K562 (cell line): ENCODE measurements at regions not wholly inside any gene's neighbourhood (a gene's known extent, or its start where the extent isn't known, plus 50 kb on each side); places are given as distances from the start of the nearest gene placed in this dataset.
A peak's percentile ranks its signal among the peaks of the same experiment; 100 is the strongest.

Experiments used
- ATAC-seq: fragments of 200-7000 bp; cut with Tn5 transposase; 3 replicates; pipeline ENCODE4 v1.9.1; 2020; ENCODE audit warnings: moderate library complexity
- BruUV-seq: library from RNA; stranded (reverse); fragments of 400-500 nt; replicated peaks from 2 replicates; lab custom pipeline; 2021; lab: Mats Ljungman, UMichigan
- CTCF ChIA-PET: fragments of 300-600 bp; formaldehyde crosslinking; extraction: SDS; loops from one replicate; lab custom pipeline; 2021; ENCODE audit warnings: low intra/inter-chr PET ratio; lab: Yijun Ruan, JAX
- POLR2A ChIA-PET: fragments of 300-600, 350-650 bp; sonication (Branson Sonifier 250); formaldehyde crosslinking; extraction: SDS; loops from one replicate; lab custom pipeline; 2021; ENCODE audit warnings: antibody characterized with exemption, inconsistent platforms; lab: Yijun Ruan, JAX
- DNase-seq, 4 experiments: peaks; one replicate each; pipeline versions ENCODE4 v3.0.0 to v3.0.0-alpha.2; 2011 to 2018; ENCODE audit warnings: low spot score in 3 of 4, mixed read lengths in 3 of 4; ENCODE audit errors: extremely low read depth in 1 of 4
- FAIRE-seq: peaks from 2 replicates; lab custom pipeline; 2011; peaks lifted over from hg19 to GRCh38; lab: Jason Lieb, UNC
- H2AFZ ChIP-seq: 2 replicates; pipeline ENCODE4 v1.6.0; 2011; ENCODE audit warnings: low read depth, low read length, control low read depth, inconsistent platforms
- H3K27ac ChIP-seq: fragments of 200-600 bp; 3 replicates; pipeline ENCODE4 v1.8.0; 2011; ENCODE audit warnings: low read depth, mild to moderate bottlenecking, control low read depth, inconsistent platforms, low read length, moderate library complexity, mixed read lengths; ENCODE audit errors: extremely low read depth
- H3K27me3 ChIP-seq, 2 experiments: fragments of 300-600 bp in 1 of 2; 2 replicates in 1 of 2; 3 replicates in 1 of 2; pipeline versions ENCODE4 v1.6.0 to v1.8.0; 2011; ENCODE audit warnings: inconsistent platforms in 2 of 2, low read length in 2 of 2, mild to moderate bottlenecking in 1 of 2, mixed read lengths in 1 of 2, moderate library complexity in 1 of 2; ENCODE audit not compliant: control insufficient read depth in 2 of 2, insufficient read depth in 2 of 2
- H3K36me3 ChIP-seq: fragments of 300-600 bp; 3 replicates; pipeline ENCODE4 v1.8.0; 2011; ENCODE audit warnings: mild to moderate bottlenecking, low read length, inconsistent platforms; ENCODE audit not compliant: control insufficient read depth, insufficient read depth
- H3K4me1 ChIP-seq, 2 experiments: fragments of 200-600 bp in 1 of 2; replicated peaks in 1 of 2; 2 replicates in 1 of 2; 3 replicates in 1 of 2; pipeline versions ENCODE4 v1.5.1 to v1.8.0; 2011; ENCODE audit warnings: inconsistent platforms in 2 of 2, low read length in 2 of 2, mild to moderate bottlenecking in 1 of 2, mixed read lengths in 1 of 2, moderate library complexity in 1 of 2; ENCODE audit not compliant: control insufficient read depth in 2 of 2, insufficient read depth in 2 of 2
- H3K4me2 ChIP-seq: 2 replicates; pipeline ENCODE4 v1.6.1; 2011; ENCODE audit warnings: low read length, control low read depth, inconsistent platforms, mixed read lengths; ENCODE audit not compliant: insufficient read depth
- H3K4me3 ChIP-seq: fragments of 200-600 bp; sonication (generic), shearing (Covaris generic); 2 replicates; pipeline ENCODE4 v1.5.1; 2016; ENCODE audit warnings: control low read depth, inconsistent platforms
- H3K79me2 ChIP-seq: fragments of 200-600 bp; 3 replicates; pipeline ENCODE4 v1.8.0; 2011; ENCODE audit warnings: low read length, inconsistent platforms; ENCODE audit not compliant: control insufficient read depth, insufficient read depth
- H3K9ac ChIP-seq, 2 experiments: 2 replicates each; pipeline versions ENCODE4 v1.6.0 to v1.6.1; 2011; ENCODE audit warnings: low read depth in 2 of 2, low read length in 2 of 2, control low read depth in 1 of 2, inconsistent platforms in 1 of 2, mild to moderate bottlenecking in 1 of 2, mixed read lengths in 1 of 2; ENCODE audit not compliant: insufficient read depth in 1 of 2
- H3K9me1 ChIP-seq: one replicate; pipeline ENCODE4 v1.6.0; 2011; ENCODE audit warnings: inconsistent platforms, mild to moderate bottlenecking, low read length, moderate library complexity; ENCODE audit not compliant: control insufficient read depth, insufficient read depth
- H3K9me3 ChIP-seq: replicated peaks from 2 replicates; pipeline ENCODE4 v1.5.1; 2011; ENCODE audit warnings: low read depth, low read length, inconsistent platforms; ENCODE audit not compliant: control insufficient read depth, insufficient read depth
- H4K20me1 ChIP-seq: replicated peaks from 2 replicates; pipeline ENCODE4 v1.6.1; 2011; ENCODE audit warnings: low read length, inconsistent platforms, mixed read lengths; ENCODE audit not compliant: control insufficient read depth, insufficient read depth
- CBFA2T2 ChIP-seq: fragments of 450-650 bp; conservative IDR thresholded peaks from 2 replicates; pipeline ENCODE4 v1.6.1; 2017; ENCODE audit warnings: mild to moderate bottlenecking
- EGR1 ChIP-seq: fragments of 450-650 bp; conservative IDR thresholded peaks from 2 replicates; pipeline ENCODE4 v1.6.1; 2017; ENCODE audit warnings: mild to moderate bottlenecking
- ETV6 ChIP-seq, 3 experiments: fragments of 150-350 bp in 1 of 3; sonication (generic) in 1 of 3; formaldehyde crosslinking in 1 of 3; IDR thresholded peaks; 2 replicates each; pipeline versions ENCODE4 v1.6.1 to v1.8.0; 2014 to 2022; ENCODE audit warnings: borderline replicate concordance in 2 of 3, low read depth in 2 of 3, antibody characterized with exemption in 1 of 3, low read length in 1 of 3, mild to moderate bottlenecking in 1 of 3, missing genetic modification reagents in 1 of 3
- FOXP1 ChIP-seq: sonication (generic); formaldehyde crosslinking; IDR thresholded peaks from 2 replicates; pipeline ENCODE4 v1.8.0; 2022; ENCODE audit warnings: mild to moderate bottlenecking, missing genetic modification reagents
- GATAD2A ChIP-seq: fragments of 450-650 bp; IDR thresholded peaks from 2 replicates; pipeline ENCODE4 v1.6.1; 2017
- HDAC2 ChIP-seq: fragments of 450-650 bp; IDR thresholded peaks from 2 replicates; pipeline ENCODE4 v1.6.1; 2016; ENCODE audit warnings: mild to moderate bottlenecking
- KLF10 ChIP-seq: fragments of 250-450 bp; sonication (Bioruptor Pico); IDR thresholded peaks from 2 replicates; pipeline ENCODE4 v1.6.1; 2021; ENCODE audit warnings: matching md5 sums
- NFATC3 ChIP-seq: fragments of 450-650 bp; IDR thresholded peaks from 2 replicates; pipeline ENCODE4 v1.6.1; 2017; ENCODE audit warnings: mild to moderate bottlenecking
- PTBP1 ChIP-seq: fragments of 200-400 bp; formaldehyde crosslinking; IDR thresholded peaks from 2 replicates; pipeline ENCODE4 v1.6.1; 2017; ENCODE audit warnings: low read depth, low read length
- TFE3 ChIP-seq: fragments of 450-650 bp; formaldehyde crosslinking; IDR thresholded peaks from 2 replicates; pipeline ENCODE4 v1.4.0; 2020; ENCODE audit warnings: mild to moderate bottlenecking, mixed read lengths
- ZNF445 ChIP-seq: fragments of 250-450 bp; sonication (Bioruptor Pico); IDR thresholded peaks from 2 replicates; pipeline ENCODE4 v1.4.0; 2020; ENCODE audit warnings: low read depth, mild to moderate bottlenecking, moderate library complexity
- ZSCAN32 ChIP-seq: fragments of 450-650 bp; formaldehyde crosslinking; IDR thresholded peaks from 2 replicates; pipeline ENCODE4 v1.4.0; 2020; ENCODE audit warnings: mild to moderate bottlenecking, moderate library complexity
- WGBS: fragments of 100-300 bp; shearing (Covaris generic); methylation state at CpG from one replicate; pipeline ENCODE4 v1.1.6; 2016; ENCODE audit warnings: low coverage, mixed read lengths; ENCODE audit not compliant: insufficient coverage; ENCODE audit errors: missing lambda C conversion rate; 5-methylcytosine and 5-hydroxymethylcytosine counted together
- in situ Hi-C: fragments of 300-500 bp; cut with MboI; formaldehyde crosslinking; loops from 4 replicates; pipeline ENCODE4 v1.15.0; 2018; ENCODE audit warnings: inconsistent platforms, mixed read lengths
- intact Hi-C: fragments of 100-400 bp; cut with micrococcal nuclease; formaldehyde crosslinking; loops from 2 replicates; pipeline ENCODE4 v1.14.2; 2022
- TF ChIP-seq, protein P1 (sequence below): fragments of 250-450 bp; sonication (Bioruptor Pico); IDR thresholded peaks from 2 replicates; pipeline ENCODE4 v1.8.0; 2022; ENCODE audit warnings: inconsistent platforms
- TF ChIP-seq, protein P2 (sequence below): sonication (generic); formaldehyde crosslinking; IDR thresholded peaks from 2 replicates; pipeline ENCODE4 v1.8.0; 2022; ENCODE audit warnings: mild to moderate bottlenecking, missing genetic modification reagents

GRCh38 chr1:67558449-67559193 lies 126.4 kb upstream of the GADD45A start (continued):
- TF ChIP-seq TFE3 (CRISPR knock-in tag) (no peak), PTBP1 (0 out of 2 replicates have a peak, but pooled peaks have one; percentile 58), FOXP1 (CRISPR knock-in tag) (no peak), CBFA2T2 (peak; percentile 16; the same call in 1 of the 2 replicates)
- TF ChIP-seq, protein P1, sequence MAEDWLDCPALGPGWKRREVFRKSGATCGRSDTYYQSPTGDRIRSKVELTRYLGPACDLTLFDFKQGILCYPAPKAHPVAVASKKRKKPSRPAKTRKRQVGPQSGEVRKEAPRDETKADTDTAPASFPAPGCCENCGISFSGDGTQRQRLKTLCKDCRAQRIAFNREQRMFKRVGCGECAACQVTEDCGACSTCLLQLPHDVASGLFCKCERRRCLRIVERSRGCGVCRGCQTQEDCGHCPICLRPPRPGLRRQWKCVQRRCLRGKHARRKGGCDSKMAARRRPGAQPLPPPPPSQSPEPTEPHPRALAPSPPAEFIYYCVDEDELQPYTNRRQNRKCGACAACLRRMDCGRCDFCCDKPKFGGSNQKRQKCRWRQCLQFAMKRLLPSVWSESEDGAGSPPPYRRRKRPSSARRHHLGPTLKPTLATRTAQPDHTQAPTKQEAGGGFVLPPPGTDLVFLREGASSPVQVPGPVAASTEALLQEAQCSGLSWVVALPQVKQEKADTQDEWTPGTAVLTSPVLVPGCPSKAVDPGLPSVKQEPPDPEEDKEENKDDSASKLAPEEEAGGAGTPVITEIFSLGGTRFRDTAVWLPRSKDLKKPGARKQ, result no peak

GRCh38 chr1:67559222-67559700 lies 125.7 kb upstream of the GADD45A start:
- H4K20me1 ChIP-seq, result no peaks in the 10 kb centered on the region
- peak overlapping the region; percentile 25; the same call in 2 of the 3 replicates for H3K27ac ChIP-seq
- H3K79me2 ChIP-seq, result no peaks in the 10 kb centered on the region
- peaks cover 28 to 31% of the 10 kb centered on the region in 2 experiments; a peak in 4 of 5 replicates for H3K4me1 ChIP-seq
- peak overlapping the region; percentile 45 to 85 for H3K9ac ChIP-seq
- peak overlapping the region; percentile 85 for H2AFZ ChIP-seq
- CTCF ChIA-PET, result no interaction called here
- 0 out of 2 replicates have a peak overlapping the region, but pooled peaks have one; percentile 3 for H3K4me3 ChIP-seq
- H3K9me3 ChIP-seq, result no peaks in the 10 kb centered on the region
- no peaks in the 10 kb centered on the region for H3K9me1 ChIP-seq
- DNase-seq (peak; percentile 58 to 63 (median 63)), FAIRE-seq (peak; percentile 44), ATAC-seq (peak; percentile 71)
- H3K4me2 ChIP-seq, result peak overlapping the region; percentile 71
- POLR2A ChIA-PET, result interaction anchor here (0.6 to 2.1 kb wide), 4 partner anchors 11 to 125 kb away, joined by 4 to 8 read pairs (median 5); partner anchors contain the start of gene GADD45A
- WGBS, result 12% methylated on average over 15 of the region's 16 CpGs
- H3K27me3 ChIP-seq, result no peaks in the 10 kb centered on the region
- intact Hi-C loops, result no loop called here
- H3K36me3 ChIP-seq, result no peaks in the 10 kb centered on the region
- in situ Hi-C loops, result no loop called here
- BruUV-seq, result no TSS peak
- TF ChIP-seq KLF10 (CRISPR knock-in tag) (no peak), HDAC2 (no peak), ZSCAN32 (CRISPR knock-in tag) (no peak), NFATC3 (no peak), ZNF445 (CRISPR knock-in tag) (no peak), ETV6 (IDR thresholded peaks at IDR 0.05; ENCODE audit: borderline replicate concordance in 1 of 2, low read depth in 2 of 2, low read length in 1 of 2) (no peak), ETV6 (CRISPR knock-in tag; IDR thresholded peaks at IDR 0.05; ENCODE audit: borderline replicate concordance) (no peak), EGR1 (peak; percentile 36; the same call in 1 of the 2 replicates), GATAD2A (no peak)
- TF ChIP-seq, protein P2, sequence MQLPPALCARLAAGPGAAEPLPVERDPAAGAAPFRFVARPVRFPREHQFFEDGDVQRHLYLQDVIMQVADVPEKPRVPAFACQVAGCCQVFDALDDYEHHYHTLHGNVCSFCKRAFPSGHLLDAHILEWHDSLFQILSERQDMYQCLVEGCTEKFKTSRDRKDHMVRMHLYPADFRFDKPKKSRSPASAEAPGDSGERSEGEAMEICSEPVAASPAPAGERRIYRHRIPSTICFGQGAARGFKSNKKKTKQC (CRISPR knock-in tag), result no peak
